IMR-90 (cell line): ENCODE measurements at regions not wholly inside any gene's neighbourhood (a gene's known extent, or its start where the extent isn't known, plus 50 kb on each side); places are given as distances from the start of the nearest gene placed in this dataset.

Experiments used
- ATAC-seq: fragments of 200-7000 bp; cut with Tn5 transposase; 2 replicates; pipeline ENCODE4 v1.9.1; 2020; ENCODE audit warnings: low read depth, mild to moderate bottlenecking, moderate library complexity
- BruUV-seq: library from RNA; stranded (reverse); fragments of 400-500 nt; replicated peaks from 2 replicates; lab custom pipeline; 2021; lab: Mats Ljungman, UMichigan
- CTCF ChIA-PET: fragments of 300-600 bp; formaldehyde crosslinking; extraction: SDS; loops from one replicate; lab custom pipeline; 2021; ENCODE audit warnings: antibody characterized with exemption; lab: Yijun Ruan, JAX
- POLR2A ChIA-PET: fragments of 300-600 bp; sonication (Branson Sonifier 250); formaldehyde crosslinking; loops from one replicate; lab custom pipeline; 2022; ENCODE audit warnings: antibody characterized with exemption; ENCODE audit not compliant: unreplicated experiment; lab: Charles Lee
- DNase-seq: peaks from one replicate; pipeline ENCODE4 v3.0.0; 2013
- H2AFZ ChIP-seq: replicated peaks from 2 replicates; pipeline ENCODE3; 2013; ENCODE audit warnings: low read length, mild to moderate bottlenecking; ENCODE audit not compliant: poor library complexity
- H2AK5ac ChIP-seq: 2 replicates; pipeline ENCODE4 v1.6.1; 2013; ENCODE audit warnings: low read depth, low read length, inconsistent platforms
- H2AK9ac ChIP-seq: replicated peaks from 2 replicates; pipeline ENCODE3; 2013; ENCODE audit warnings: mild to moderate bottlenecking, low read depth, low read length, moderate library complexity; ENCODE audit not compliant: poor library complexity
- H2BK120ac ChIP-seq: 2 replicates; pipeline ENCODE4 v1.6.1; 2013; ENCODE audit warnings: low read depth, low read length, inconsistent platforms
- H2BK15ac ChIP-seq: 3 replicates; pipeline ENCODE4 v1.6.1; 2013; ENCODE audit warnings: low read depth, low read length, inconsistent platforms
- H2BK20ac ChIP-seq: 2 replicates; pipeline ENCODE4 v1.6.1; 2013; ENCODE audit warnings: low read depth, mild to moderate bottlenecking, inconsistent platforms, low read length, moderate library complexity
- H2BK5ac ChIP-seq: 2 replicates; pipeline ENCODE4 v1.6.1; 2013; ENCODE audit warnings: mild to moderate bottlenecking, low read depth, low read length, inconsistent platforms; ENCODE audit not compliant: poor library complexity, severe bottlenecking
- H3K14ac ChIP-seq: replicated peaks from 2 replicates; pipeline ENCODE4 v1.6.1; 2013; ENCODE audit warnings: low read depth, low read length, inconsistent platforms
- H3K18ac ChIP-seq: 2 replicates; pipeline ENCODE4 v1.6.1; 2013; ENCODE audit warnings: low read depth, low read length, control low read depth
- H3K23ac ChIP-seq: 2 replicates; pipeline ENCODE4 v1.6.1; 2013; ENCODE audit warnings: low read depth, low read length, inconsistent platforms
- H3K27ac ChIP-seq: 2 replicates; pipeline ENCODE4 v1.5.1; 2013; ENCODE audit warnings: mild to moderate bottlenecking, control low read depth, low read length; ENCODE audit not compliant: insufficient read depth
- H3K27me3 ChIP-seq: 2 replicates; pipeline ENCODE4 v1.6.1; 2013; ENCODE audit warnings: low read length; ENCODE audit not compliant: control insufficient read depth, insufficient read depth
- H3K36me3 ChIP-seq: 2 replicates; pipeline ENCODE4 v1.6.1; 2013; ENCODE audit warnings: low read length, mixed read lengths; ENCODE audit not compliant: control insufficient read depth, insufficient read depth
- H3K4ac ChIP-seq: 2 replicates; pipeline ENCODE4 v1.6.1; 2013; ENCODE audit warnings: low read depth, low read length, inconsistent platforms
- H3K4me1 ChIP-seq: 2 replicates; pipeline ENCODE4 v1.6.1; 2013; ENCODE audit warnings: low read length, mixed read lengths; ENCODE audit not compliant: control insufficient read depth, insufficient read depth
- H3K4me2 ChIP-seq: 2 replicates; pipeline ENCODE4 v1.6.1; 2013; ENCODE audit warnings: low read depth, mild to moderate bottlenecking, control low read depth, low read length, moderate library complexity
- H3K4me3 ChIP-seq: 2 replicates; pipeline ENCODE4 v1.5.1; 2013; ENCODE audit warnings: low read depth, mild to moderate bottlenecking, control low read depth, low read length, moderate library complexity; ENCODE audit not compliant: insufficient read depth
- H3K56ac ChIP-seq: 2 replicates; pipeline ENCODE4 v1.6.1; 2013; ENCODE audit warnings: low read length, inconsistent platforms; ENCODE audit not compliant: insufficient read depth; ENCODE audit errors: extremely low read depth
- H3K79me1 ChIP-seq, 2 experiments: 2 replicates each; pipeline ENCODE4 v1.6.1; 2013; ENCODE audit warnings: low read length in 2 of 2, inconsistent platforms in 1 of 2, low read depth in 1 of 2
- H3K9ac ChIP-seq: 2 replicates; pipeline ENCODE4 v1.6.1; 2013; ENCODE audit warnings: low read depth, low read length, control low read depth
- H3K9me1 ChIP-seq: 2 replicates; pipeline ENCODE4 v1.6.1; 2013; ENCODE audit warnings: low read length, inconsistent platforms; ENCODE audit not compliant: insufficient read depth
- H3K9me3 ChIP-seq: 2 replicates; pipeline ENCODE4 v1.6.1; 2013; ENCODE audit warnings: low read length; ENCODE audit not compliant: control insufficient read depth, insufficient read depth
- H4K20me1 ChIP-seq: 2 replicates; pipeline ENCODE4 v1.6.1; 2013; ENCODE audit warnings: low read length, inconsistent platforms; ENCODE audit not compliant: insufficient read depth
- H4K5ac ChIP-seq: 2 replicates; pipeline ENCODE4 v1.6.1; 2013; ENCODE audit warnings: mild to moderate bottlenecking, low read depth, low read length, control low read depth
- H4K8ac ChIP-seq, 2 experiments: 2 replicates each; pipeline ENCODE4 v1.6.1; 2013; ENCODE audit warnings: low read depth in 2 of 2, low read length in 2 of 2, control low read depth in 1 of 2, inconsistent platforms in 1 of 2
- H4K91ac ChIP-seq: 2 replicates; pipeline ENCODE4 v1.6.1; 2013; ENCODE audit warnings: low read depth, low read length, inconsistent platforms; ENCODE audit not compliant: insufficient read depth
- BHLHE40 ChIP-seq: fragments of 150-350 bp; IDR thresholded peaks from 2 replicates; pipeline ENCODE4 v1.6.1; 2016; ENCODE audit warnings: mild to moderate bottlenecking, low read depth, low read length
- CEBPB ChIP-seq: IDR thresholded peaks from 2 replicates; pipeline ENCODE4 v1.6.1; 2012; ENCODE audit warnings: low read depth, low read length, improper control_type of control experiment
- CHD1 ChIP-seq: IDR thresholded peaks from 2 replicates; pipeline ENCODE4 v1.6.1; 2012; ENCODE audit warnings: low read depth, low read length, improper control_type of control experiment
- FOS ChIP-seq: fragments of 150-350 bp; IDR thresholded peaks from 2 replicates; pipeline ENCODE4 v1.6.1; 2016; ENCODE audit warnings: low read depth, low read length
- MAFK ChIP-seq: IDR thresholded peaks from 2 replicates; pipeline ENCODE4 v1.6.1; 2012; ENCODE audit warnings: low read depth, low read length, improper control_type of control experiment
- MAZ ChIP-seq: IDR thresholded peaks from 2 replicates; pipeline ENCODE4 v1.6.1; 2012; ENCODE audit warnings: low read depth, mild to moderate bottlenecking, low read length, improper control_type of control experiment, moderate library complexity, borderline replicate concordance
- MXI1 ChIP-seq: IDR thresholded peaks from 2 replicates; pipeline ENCODE4 v1.6.1; 2012; ENCODE audit warnings: low read depth, mild to moderate bottlenecking, low read length, moderate library complexity, borderline replicate concordance
- NFE2L2 ChIP-seq: fragments of 150-350 bp; IDR thresholded peaks from 2 replicates; pipeline ENCODE4 v1.6.1; 2016; ENCODE audit warnings: low read depth, mild to moderate bottlenecking, low read length
- POLR2A ChIP-seq: IDR thresholded peaks from 2 replicates; pipeline ENCODE4 v1.6.1; 2012; ENCODE audit warnings: mild to moderate bottlenecking, low read depth, low read length
- RAD21 ChIP-seq: IDR thresholded peaks from 2 replicates; pipeline ENCODE4 v1.6.1; 2012; ENCODE audit warnings: low read length, improper control_type of control experiment
- RCOR1 ChIP-seq: IDR thresholded peaks from 2 replicates; pipeline ENCODE4 v1.6.1; 2012; ENCODE audit warnings: mild to moderate bottlenecking, low read length, improper control_type of control experiment; ENCODE audit not compliant: insufficient replicate concordance
- RFX5 ChIP-seq: IDR thresholded peaks from 2 replicates; pipeline ENCODE4 v1.8.0; 2012; ENCODE audit warnings: low read depth, mild to moderate bottlenecking, low read length, moderate library complexity
- SMC3 ChIP-seq: fragments of 150-350 bp; IDR thresholded peaks from 2 replicates; pipeline ENCODE4 v1.6.1; 2016; ENCODE audit warnings: low read depth, mild to moderate bottlenecking, antibody characterized with exemption, low read length, moderate library complexity
- WGBS, 2 experiments: methylation state at CpG; one replicate each; pipeline versions ENCODE4 v1.1.5 to v1.1.7; 2013; ENCODE audit warnings: missing lambda C conversion rate in 2 of 2; ENCODE audit not compliant: insufficient read length in 1 of 2; ENCODE audit errors: extremely low coverage in 2 of 2; 5-methylcytosine and 5-hydroxymethylcytosine counted together
- dilution Hi-C: fragments of 300-500 bp; cut with HindIII; formaldehyde crosslinking; loops from one replicate; pipeline ENCODE4 v1.14.3; 2018; ENCODE audit warnings: low sequenced_read_pairs; ENCODE audit not compliant: unreplicated experiment
- in situ Hi-C: fragments of 300-500 bp; cut with MboI; formaldehyde crosslinking; loops from 3 replicates; pipeline ENCODE4 v1.14.3; 2019; ENCODE audit warnings: low sequenced_read_pairs, inconsistent platforms, mixed read lengths
- intact Hi-C: fragments of 100-400 bp; cut with micrococcal nuclease; formaldehyde crosslinking; loops from 2 replicates; pipeline ENCODE4 v1.10.0; 2022
- TF ChIP-seq, protein P1 (sequence below): fragments of 150-350 bp; IDR thresholded peaks from 2 replicates; pipeline ENCODE4 v1.6.1; 2016; ENCODE audit warnings: low read depth, mild to moderate bottlenecking, low read length, moderate library complexity, borderline replicate concordance
- TF ChIP-seq, protein P2 (sequence below): fragments of 150-350 bp; IDR thresholded peaks from 2 replicates; pipeline ENCODE4 v1.6.1; 2017; ENCODE audit warnings: mild to moderate bottlenecking, antibody characterized with exemption, low read length, low read depth
- TF ChIP-seq, protein P3 (sequence below): conservative IDR thresholded peaks from 2 replicates; pipeline ENCODE4 v1.5.1; 2012; ENCODE audit warnings: mild to moderate bottlenecking, low read depth, low read length, improper control_type of control experiment

DNA sequence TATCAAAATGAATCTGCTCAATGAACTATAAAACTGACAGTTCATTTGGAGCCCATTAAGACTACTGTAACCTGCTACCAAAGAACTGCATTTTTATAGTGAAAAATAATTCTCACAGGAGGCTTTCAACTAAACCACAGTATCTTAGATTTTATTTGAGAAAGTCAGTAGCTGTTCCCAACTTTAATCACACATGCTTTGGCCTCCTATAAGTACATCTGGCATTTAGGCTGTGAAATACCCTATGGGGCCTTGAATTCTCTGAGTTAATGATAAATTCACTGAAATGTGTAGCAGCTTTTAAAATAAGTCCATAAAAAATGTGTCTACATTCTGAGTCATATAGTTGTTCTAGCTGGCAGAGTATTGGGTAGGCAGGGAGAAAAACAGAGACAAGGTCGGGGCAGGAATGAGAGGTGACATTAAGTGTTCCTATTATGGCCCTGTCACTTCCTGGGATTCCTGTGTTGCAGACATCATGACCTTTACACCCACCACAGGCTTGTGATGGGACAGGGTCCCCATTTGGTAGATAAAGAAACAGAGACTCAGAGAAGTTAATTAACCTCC, 588.8 kb downstream of the REEP3 start:
- Histone ChIP-seq H2BK15ac (no peak overlapping the region), H4K5ac (no peak overlapping the region), H3K4me1 (no peaks in the 10 kb centered on the region), H4K91ac (no peak overlapping the region), H3K4me3 (no peak overlapping the region), H3K56ac (no peak overlapping the region), H3K36me3 (no peaks in the 10 kb centered on the region), H2AFZ (no peak overlapping the region), H2AK9ac (no peak overlapping the region), H3K9me1 (no peaks in the 10 kb centered on the region), H3K27ac (no peak overlapping the region), H3K4me2 (no peak overlapping the region), H3K9ac (no peak overlapping the region), H2BK20ac (no peak overlapping the region), H3K9me3 (no peaks in the 10 kb centered on the region), H2BK5ac (no peak overlapping the region), H2BK120ac (no peak overlapping the region), H3K18ac (no peak overlapping the region), H3K27me3 (no peaks in the 10 kb centered on the region), H3K4ac (no peak overlapping the region), H3K14ac (no peak overlapping the region), H4K8ac (no peak overlapping the region), H3K23ac (no peak overlapping the region), H3K79me1 (no peaks in the 10 kb centered on the region), H4K20me1 (no peaks in the 10 kb centered on the region), H2AK5ac (no peak overlapping the region)
- DNase-seq (no peak), ATAC-seq (no peak)
- in situ Hi-C loops (no loop called here), dilution Hi-C loops (no loop called here), intact Hi-C loops (no loop called here)
- no TSS peak for BruUV-seq
- no peak for TF ChIP-seq SMC3
- no peak for TF ChIP-seq MAFK
- TF ChIP-seq, protein P1, sequence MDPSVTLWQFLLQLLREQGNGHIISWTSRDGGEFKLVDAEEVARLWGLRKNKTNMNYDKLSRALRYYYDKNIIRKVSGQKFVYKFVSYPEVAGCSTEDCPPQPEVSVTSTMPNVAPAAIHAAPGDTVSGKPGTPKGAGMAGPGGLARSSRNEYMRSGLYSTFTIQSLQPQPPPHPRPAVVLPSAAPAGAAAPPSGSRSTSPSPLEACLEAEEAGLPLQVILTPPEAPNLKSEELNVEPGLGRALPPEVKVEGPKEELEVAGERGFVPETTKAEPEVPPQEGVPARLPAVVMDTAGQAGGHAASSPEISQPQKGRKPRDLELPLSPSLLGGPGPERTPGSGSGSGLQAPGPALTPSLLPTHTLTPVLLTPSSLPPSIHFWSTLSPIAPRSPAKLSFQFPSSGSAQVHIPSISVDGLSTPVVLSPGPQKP = no peak
- TF ChIP-seq NFE2L2 = no peak
- no peak for TF ChIP-seq BHLHE40
- TF ChIP-seq POLR2A = no peak
- TF ChIP-seq RCOR1 = no peak
- TF ChIP-seq FOS = no peak
- TF ChIP-seq, protein P2, sequence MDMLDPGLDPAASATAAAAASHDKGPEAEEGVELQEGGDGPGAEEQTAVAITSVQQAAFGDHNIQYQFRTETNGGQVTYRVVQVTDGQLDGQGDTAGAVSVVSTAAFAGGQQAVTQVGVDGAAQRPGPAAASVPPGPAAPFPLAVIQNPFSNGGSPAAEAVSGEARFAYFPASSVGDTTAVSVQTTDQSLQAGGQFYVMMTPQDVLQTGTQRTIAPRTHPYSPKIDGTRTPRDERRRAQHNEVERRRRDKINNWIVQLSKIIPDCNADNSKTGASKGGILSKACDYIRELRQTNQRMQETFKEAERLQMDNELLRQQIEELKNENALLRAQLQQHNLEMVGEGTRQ = no peak
- TF ChIP-seq MXI1 = no peak
- TF ChIP-seq RFX5 = no peak
- TF ChIP-seq CEBPB = no peak
- TF ChIP-seq MAZ = no peak
- TF ChIP-seq CHD1 = no peak
- no peak for TF ChIP-seq RAD21
- TF ChIP-seq, protein P3, sequence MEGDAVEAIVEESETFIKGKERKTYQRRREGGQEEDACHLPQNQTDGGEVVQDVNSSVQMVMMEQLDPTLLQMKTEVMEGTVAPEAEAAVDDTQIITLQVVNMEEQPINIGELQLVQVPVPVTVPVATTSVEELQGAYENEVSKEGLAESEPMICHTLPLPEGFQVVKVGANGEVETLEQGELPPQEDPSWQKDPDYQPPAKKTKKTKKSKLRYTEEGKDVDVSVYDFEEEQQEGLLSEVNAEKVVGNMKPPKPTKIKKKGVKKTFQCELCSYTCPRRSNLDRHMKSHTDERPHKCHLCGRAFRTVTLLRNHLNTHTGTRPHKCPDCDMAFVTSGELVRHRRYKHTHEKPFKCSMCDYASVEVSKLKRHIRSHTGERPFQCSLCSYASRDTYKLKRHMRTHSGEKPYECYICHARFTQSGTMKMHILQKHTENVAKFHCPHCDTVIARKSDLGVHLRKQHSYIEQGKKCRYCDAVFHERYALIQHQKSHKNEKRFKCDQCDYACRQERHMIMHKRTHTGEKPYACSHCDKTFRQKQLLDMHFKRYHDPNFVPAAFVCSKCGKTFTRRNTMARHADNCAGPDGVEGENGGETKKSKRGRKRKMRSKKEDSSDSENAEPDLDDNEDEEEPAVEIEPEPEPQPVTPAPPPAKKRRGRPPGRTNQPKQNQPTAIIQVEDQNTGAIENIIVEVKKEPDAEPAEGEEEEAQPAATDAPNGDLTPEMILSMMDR = no peak
- CTCF ChIA-PET = no interaction called here
- no CpG with 5 or more reads among the region's 1 CpG for WGBS, 2 experiments
- POLR2A ChIA-PET = no interaction called here
